SK-N-MC (cell line): ENCODE measurements at regions not wholly inside any gene's neighbourhood (a gene's known extent, or its start where the extent isn't known, plus 50 kb on each side); places are given as distances from the start of the nearest gene placed in this dataset.

ENCODE experiments used
- DNase-seq: peaks from one replicate; pipeline ENCODE4 v3.0.0-alpha.2; 2011; ENCODE audit warnings: low read depth, low spot score
- H3K27ac ChIP-seq: fragments of 200-600 bp; sonication (generic); 2 replicates; pipeline ENCODE4 v1.5.1; 2016; ENCODE audit warnings: mixed run types
- H3K36me3 ChIP-seq: fragments of 200-600 bp; sonication (generic); 2 replicates; pipeline ENCODE4 v1.6.1; 2017; ENCODE audit warnings: antibody characterized with exemption, low read length, mixed read lengths; ENCODE audit not compliant: insufficient read depth
- H3K4me3 ChIP-seq: fragments of 200-600 bp; sonication (generic); 2 replicates; pipeline ENCODE4 v1.5.1; 2016
- H3K9ac ChIP-seq: fragments of 200-600 bp; sonication (generic); 2 replicates; pipeline ENCODE4 v1.8.0; 2017; ENCODE audit warnings: mixed run types, mixed read lengths; ENCODE audit not compliant: insufficient read length
- H3K9me3 ChIP-seq: fragments of 200-600 bp; sonication (generic); 2 replicates; pipeline ENCODE4 v1.6.1; 2017; ENCODE audit warnings: low read depth, mild to moderate bottlenecking, antibody characterized with exemption, low read length, moderate library complexity, mixed read lengths
- EZH2 ChIP-seq: fragments of 200-600 bp; sonication (generic); IDR thresholded peaks from one replicate; pipeline ENCODE4 v1.6.1; 2017; ENCODE audit warnings: antibody characterized with exemption
- FOXP2 ChIP-seq: optimal IDR thresholded peaks from 2 replicates; pipeline ENCODE3; 2011; ENCODE audit warnings: mild to moderate bottlenecking, moderate library complexity; ENCODE audit not compliant: insufficient read depth; ENCODE audit errors: extremely low read length, control extremely low read depth
- POLR2AphosphoS5 ChIP-seq: IDR thresholded peaks from 2 replicates; pipeline ENCODE4 v1.6.1; 2012; ENCODE audit warnings: mild to moderate bottlenecking, low read depth, low read length, borderline replicate concordance

GRCh38 chr4:78669453-78669852 is 106.7 kb upstream of the BMP2K start:
- DNase-seq, result no peak
- no peak for TF ChIP-seq FOXP2
- TF ChIP-seq POLR2AphosphoS5, result no peak
- TF ChIP-seq EZH2, result no peak
- H3K27ac ChIP-seq, result no peak overlapping the region

GRCh38 chr4:78671903-78672815 is 104.0 kb upstream of the BMP2K start:
- H3K27ac ChIP-seq, result no peak overlapping the region
- no peaks in the 10 kb centered on the region for H3K9me3 ChIP-seq
- no peak for DNase-seq
- H3K36me3 ChIP-seq, result no peaks in the 10 kb centered on the region
- TF ChIP-seq POLR2AphosphoS5, result no peak
- TF ChIP-seq EZH2, result no peak
- TF ChIP-seq FOXP2, result no peak
- H3K4me3 ChIP-seq, result no peak overlapping the region
- no peak overlapping the region for H3K9ac ChIP-seq

More at GRCh38 chr4:78669453-78669852, 106.7 kb upstream of the BMP2K start:
- H3K9ac ChIP-seq, result no peak overlapping the region
- no peaks in the 10 kb centered on the region for H3K36me3 ChIP-seq
- H3K4me3 ChIP-seq, result no peak overlapping the region
- H3K9me3 ChIP-seq, result no peaks in the 10 kb centered on the region

- Histone ChIP-seq H3K4me3 (no peak overlapping the region), H3K36me3 (no peaks in the 10 kb centered on the region), H3K27ac (no peak overlapping the region), H3K9me3 (no peaks in the 10 kb centered on the region), H3K9ac (no peak overlapping the region)
- TF ChIP-seq EZH2, result no peak
- no peak for TF ChIP-seq POLR2AphosphoS5
- no peak for TF ChIP-seq FOXP2
- DNase-seq, result no peak
Measured at GRCh38 chr4:78673337-78673736, 102.8 kb upstream of the BMP2K start.

- no peak for DNase-seq
- H3K4me3 ChIP-seq, result no peak overlapping the region
- H3K27ac ChIP-seq, result no peak overlapping the region
- no peak overlapping the region for H3K9ac ChIP-seq
- TF ChIP-seq POLR2AphosphoS5, result no peak
- TF ChIP-seq EZH2, result no peak
- no peak for TF ChIP-seq FOXP2
- no peaks in the 10 kb centered on the region for H3K9me3 ChIP-seq
- no peaks in the 10 kb centered on the region for H3K36me3 ChIP-seq
Measured at GRCh38 chr4:78675325-78675724, 100.8 kb upstream of the BMP2K start.

GRCh38 chr4:78682070-78682469 is 94.1 kb upstream of the BMP2K start:
- no peak overlapping the region for H3K4me3 ChIP-seq
- no peak for DNase-seq
- TF ChIP-seq POLR2AphosphoS5 (no peak), EZH2 (no peak), FOXP2 (no peak)
- no peak overlapping the region for H3K27ac ChIP-seq
- H3K36me3 ChIP-seq, result no peaks in the 10 kb centered on the region
- no peaks in the 10 kb centered on the region for H3K9me3 ChIP-seq
- no peak overlapping the region for H3K9ac ChIP-seq

GRCh38 chr4:78683352-78683751 is 92.8 kb upstream of the BMP2K start:
- Histone ChIP-seq H3K9me3 (no peaks in the 10 kb centered on the region), H3K9ac (no peak overlapping the region), H3K27ac (no peak overlapping the region), H3K4me3 (no peak overlapping the region), H3K36me3 (no peaks in the 10 kb centered on the region)
- DNase-seq, result no peak
- no peak for TF ChIP-seq EZH2
- TF ChIP-seq POLR2AphosphoS5, result no peak
- no peak for TF ChIP-seq FOXP2

GRCh38 chr4:78684325-78685079 is 91.6 kb upstream of the BMP2K start:
- no peak for DNase-seq
- Histone ChIP-seq H3K36me3 (no peaks in the 10 kb centered on the region), H3K27ac (no peak overlapping the region), H3K9ac (no peak overlapping the region), H3K4me3 (no peak overlapping the region), H3K9me3 (no peaks in the 10 kb centered on the region)
- no peak for TF ChIP-seq POLR2AphosphoS5

- H3K9me3 ChIP-seq, result no peaks in the 10 kb centered on the region
- H3K27ac ChIP-seq, result no peak overlapping the region
- H3K4me3 ChIP-seq, result no peak overlapping the region
- no peak for TF ChIP-seq FOXP2
- no peak for TF ChIP-seq POLR2AphosphoS5
- TF ChIP-seq EZH2, result no peak
- DNase-seq, result no peak
- H3K9ac ChIP-seq, result no peak overlapping the region
- no peaks in the 10 kb centered on the region for H3K36me3 ChIP-seq
Measured at GRCh38 chr4:78687818-78688217, 88.3 kb upstream of the BMP2K start.

GRCh38 chr4:78688366-78688765 is 87.8 kb upstream of the BMP2K start:
- Histone ChIP-seq H3K27ac (no peak overlapping the region), H3K9me3 (no peaks in the 10 kb centered on the region), H3K9ac (no peak overlapping the region), H3K36me3 (no peaks in the 10 kb centered on the region), H3K4me3 (no peak overlapping the region)
- DNase-seq, result no peak
- TF ChIP-seq FOXP2 (no peak), EZH2 (no peak), POLR2AphosphoS5 (no peak)
